HepG2 (cell line): ENCODE measurements at regions not wholly inside any gene's neighbourhood (a gene's known extent, or its start where the extent isn't known, plus 50 kb on each side); places are given as distances from the start of the nearest gene placed in this dataset.

Source experiments
- BORCS8-MEF2B ChIP-seq: sonication (generic); formaldehyde crosslinking; IDR thresholded peaks from 2 replicates; pipeline ENCODE4 v1.8.0; 2022; ENCODE audit warnings: mild to moderate bottlenecking, missing genetic modification reagents
- MTA3 ChIP-seq: sonication (generic); formaldehyde crosslinking; IDR thresholded peaks from 2 replicates; pipeline ENCODE4 v1.4.0; 2020; ENCODE audit warnings: missing genetic modification reagents
- NR3C1 ChIP-seq: sonication (generic); formaldehyde crosslinking; IDR thresholded peaks from 2 replicates; pipeline ENCODE4 v1.4.0; 2020; ENCODE audit warnings: missing genetic modification reagents
- POLR2G ChIP-seq: fragments of 200-400 bp; formaldehyde crosslinking; IDR thresholded peaks from 2 replicates; pipeline ENCODE4 v1.6.1; 2018; ENCODE audit warnings: mild to moderate bottlenecking, low read depth, low read length, moderate library complexity
- SMYD3 ChIP-seq: sonication (generic); formaldehyde crosslinking; IDR thresholded peaks from 2 replicates; pipeline ENCODE4 v1.8.1; 2023; ENCODE audit warnings: mild to moderate bottlenecking, missing genetic modification reagents
- ZNF484 ChIP-seq: sonication (generic); formaldehyde crosslinking; IDR thresholded peaks from 2 replicates; pipeline ENCODE4 v1.5.1; 2020; ENCODE audit warnings: mild to moderate bottlenecking, low read depth, missing genetic modification reagents, borderline replicate concordance
- ZNF749 ChIP-seq: sonication (generic); formaldehyde crosslinking; IDR thresholded peaks from 2 replicates; pipeline ENCODE4 v1.8.0; 2022; ENCODE audit warnings: mild to moderate bottlenecking, missing genetic modification reagents, moderate library complexity, borderline replicate concordance
- ZZZ3 ChIP-seq: sonication (generic); formaldehyde crosslinking; IDR thresholded peaks from 2 replicates; pipeline ENCODE4 v1.4.0; 2020; ENCODE audit warnings: missing genetic modification reagents, mild to moderate bottlenecking, borderline replicate concordance
- TF ChIP-seq, protein P1 (sequence below): sonication (generic); formaldehyde crosslinking; IDR thresholded peaks from 2 replicates; pipeline ENCODE4 v1.4.0; 2020; ENCODE audit warnings: missing genetic modification reagents, borderline replicate concordance
- TF ChIP-seq, protein P2 (sequence below): sonication (generic); formaldehyde crosslinking; IDR thresholded peaks from 2 replicates; pipeline ENCODE4 v1.4.0; 2020; ENCODE audit warnings: missing genetic modification reagents
- TF ChIP-seq, protein P3 (sequence below): sonication (generic); formaldehyde crosslinking; IDR thresholded peaks from 2 replicates; pipeline ENCODE4 v1.8.0; 2022; ENCODE audit warnings: mild to moderate bottlenecking, missing genetic modification reagents, borderline replicate concordance
- TF ChIP-seq, protein P4 (sequence below): sonication (generic); formaldehyde crosslinking; IDR thresholded peaks from 2 replicates; pipeline ENCODE4 v1.5.1; 2020; ENCODE audit warnings: mild to moderate bottlenecking, missing genetic modification reagents
- TF ChIP-seq, protein P5 (sequence below): sonication (generic); formaldehyde crosslinking; conservative IDR thresholded peaks from 2 replicates; pipeline ENCODE4 v1.4.0; 2020; ENCODE audit warnings: missing genetic modification reagents
- TF ChIP-seq, protein P6 (sequence below): sonication (generic); formaldehyde crosslinking; IDR thresholded peaks from 2 replicates; pipeline ENCODE4 v1.5.0; 2020; ENCODE audit warnings: missing genetic modification reagents, mild to moderate bottlenecking, borderline replicate concordance

DNA sequence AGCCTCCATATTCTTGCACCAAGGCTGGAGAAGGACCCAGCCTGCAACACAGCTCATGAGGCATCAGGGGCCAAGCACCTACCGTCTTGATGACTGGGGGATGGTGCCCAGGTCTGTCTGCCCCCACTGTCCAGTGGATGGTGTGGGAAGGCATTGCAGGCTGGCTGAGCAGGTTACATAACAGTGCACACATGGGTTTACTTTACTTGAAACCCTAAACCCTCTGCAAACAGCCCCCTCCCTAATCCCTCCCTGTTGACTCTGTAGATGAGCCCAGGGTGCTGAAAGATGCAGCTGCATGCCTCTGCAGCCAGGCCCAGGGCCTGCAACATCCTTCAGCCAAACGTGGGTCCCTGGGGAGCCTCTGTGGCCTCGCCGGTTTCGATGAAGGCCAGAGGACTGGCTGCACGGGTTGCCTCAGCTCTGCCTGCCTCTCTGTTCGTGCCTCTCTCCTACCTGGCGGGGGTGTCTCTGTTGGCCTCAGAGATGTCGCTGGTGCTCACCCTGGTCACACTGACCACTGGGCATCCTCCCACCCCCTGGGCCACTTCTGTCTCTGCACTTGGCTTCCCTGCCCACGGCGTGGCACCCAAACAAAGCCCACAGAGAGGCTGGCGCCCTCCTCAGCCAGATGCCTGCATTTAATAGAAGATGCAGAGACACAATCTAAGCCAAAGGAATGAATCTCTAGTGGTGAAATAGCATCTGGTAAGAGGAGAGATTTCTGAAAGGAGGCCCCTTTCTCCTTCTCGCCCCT, 95.1 kb downstream of the METRNL start (continued):
- TF ChIP-seq, protein P1, sequence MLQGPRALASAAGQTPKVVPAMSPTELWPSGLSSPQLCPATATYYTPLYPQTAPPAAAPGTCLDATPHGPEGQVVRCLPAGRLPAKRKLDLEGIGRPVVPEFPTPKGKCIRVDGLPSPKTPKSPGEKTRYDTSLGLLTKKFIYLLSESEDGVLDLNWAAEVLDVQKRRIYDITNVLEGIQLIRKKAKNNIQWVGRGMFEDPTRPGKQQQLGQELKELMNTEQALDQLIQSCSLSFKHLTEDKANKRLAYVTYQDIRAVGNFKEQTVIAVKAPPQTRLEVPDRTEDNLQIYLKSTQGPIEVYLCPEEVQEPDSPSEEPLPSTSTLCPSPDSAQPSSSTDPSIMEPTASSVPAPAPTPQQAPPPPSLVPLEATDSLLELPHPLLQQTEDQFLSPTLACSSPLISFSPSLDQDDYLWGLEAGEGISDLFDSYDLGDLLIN (CRISPR knock-in tag), result no peak
- TF ChIP-seq, protein P2, sequence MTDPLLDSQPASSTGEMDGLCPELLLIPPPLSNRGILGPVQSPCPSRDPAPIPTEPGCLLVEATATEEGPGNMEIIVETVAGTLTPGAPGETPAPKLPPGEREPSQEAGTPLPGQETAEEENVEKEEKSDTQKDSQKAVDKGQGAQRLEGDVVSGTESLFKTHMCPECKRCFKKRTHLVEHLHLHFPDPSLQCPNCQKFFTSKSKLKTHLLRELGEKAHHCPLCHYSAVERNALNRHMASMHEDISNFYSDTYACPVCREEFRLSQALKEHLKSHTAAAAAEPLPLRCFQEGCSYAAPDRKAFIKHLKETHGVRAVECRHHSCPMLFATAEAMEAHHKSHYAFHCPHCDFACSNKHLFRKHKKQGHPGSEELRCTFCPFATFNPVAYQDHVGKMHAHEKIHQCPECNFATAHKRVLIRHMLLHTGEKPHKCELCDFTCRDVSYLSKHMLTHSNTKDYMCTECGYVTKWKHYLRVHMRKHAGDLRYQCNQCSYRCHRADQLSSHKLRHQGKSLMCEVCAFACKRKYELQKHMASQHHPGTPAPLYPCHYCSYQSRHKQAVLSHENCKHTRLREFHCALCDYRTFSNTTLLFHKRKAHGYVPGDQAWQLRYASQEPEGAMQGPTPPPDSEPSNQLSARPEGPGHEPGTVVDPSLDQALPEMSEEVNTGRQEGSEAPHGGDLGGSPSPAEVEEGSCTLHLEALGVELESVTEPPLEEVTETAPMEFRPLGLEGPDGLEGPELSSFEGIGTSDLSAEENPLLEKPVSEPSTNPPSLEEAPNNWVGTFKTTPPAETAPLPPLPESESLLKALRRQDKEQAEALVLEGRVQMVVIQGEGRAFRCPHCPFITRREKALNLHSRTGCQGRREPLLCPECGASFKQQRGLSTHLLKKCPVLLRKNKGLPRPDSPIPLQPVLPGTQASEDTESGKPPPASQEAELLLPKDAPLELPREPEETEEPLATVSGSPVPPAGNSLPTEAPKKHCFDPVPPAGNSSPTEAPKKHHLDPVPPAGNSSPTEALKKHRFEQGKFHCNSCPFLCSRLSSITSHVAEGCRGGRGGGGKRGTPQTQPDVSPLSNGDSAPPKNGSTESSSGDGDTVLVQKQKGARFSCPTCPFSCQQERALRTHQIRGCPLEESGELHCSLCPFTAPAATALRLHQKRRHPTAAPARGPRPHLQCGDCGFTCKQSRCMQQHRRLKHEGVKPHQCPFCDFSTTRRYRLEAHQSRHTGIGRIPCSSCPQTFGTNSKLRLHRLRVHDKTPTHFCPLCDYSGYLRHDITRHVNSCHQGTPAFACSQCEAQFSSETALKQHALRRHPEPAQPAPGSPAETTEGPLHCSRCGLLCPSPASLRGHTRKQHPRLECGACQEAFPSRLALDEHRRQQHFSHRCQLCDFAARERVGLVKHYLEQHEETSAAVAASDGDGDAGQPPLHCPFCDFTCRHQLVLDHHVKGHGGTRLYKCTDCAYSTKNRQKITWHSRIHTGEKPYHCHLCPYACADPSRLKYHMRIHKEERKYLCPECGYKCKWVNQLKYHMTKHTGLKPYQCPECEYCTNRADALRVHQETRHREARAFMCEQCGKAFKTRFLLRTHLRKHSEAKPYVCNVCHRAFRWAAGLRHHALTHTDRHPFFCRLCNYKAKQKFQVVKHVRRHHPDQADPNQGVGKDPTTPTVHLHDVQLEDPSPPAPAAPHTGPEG, result no peak
- TF ChIP-seq POLR2G (no peak), ZNF749 (CRISPR knock-in tag) (peak; percentile 80; the same call in 1 of the 2 replicates), MTA3 (CRISPR knock-in tag) (no peak), ZNF484 (CRISPR knock-in tag) (no peak), ZZZ3 (no peak), BORCS8-MEF2B (CRISPR knock-in tag) (peak; percentile 87), SMYD3 (CRISPR knock-in tag) (no peak), NR3C1 (CRISPR knock-in tag) (no peak)
- TF ChIP-seq, protein P3, sequence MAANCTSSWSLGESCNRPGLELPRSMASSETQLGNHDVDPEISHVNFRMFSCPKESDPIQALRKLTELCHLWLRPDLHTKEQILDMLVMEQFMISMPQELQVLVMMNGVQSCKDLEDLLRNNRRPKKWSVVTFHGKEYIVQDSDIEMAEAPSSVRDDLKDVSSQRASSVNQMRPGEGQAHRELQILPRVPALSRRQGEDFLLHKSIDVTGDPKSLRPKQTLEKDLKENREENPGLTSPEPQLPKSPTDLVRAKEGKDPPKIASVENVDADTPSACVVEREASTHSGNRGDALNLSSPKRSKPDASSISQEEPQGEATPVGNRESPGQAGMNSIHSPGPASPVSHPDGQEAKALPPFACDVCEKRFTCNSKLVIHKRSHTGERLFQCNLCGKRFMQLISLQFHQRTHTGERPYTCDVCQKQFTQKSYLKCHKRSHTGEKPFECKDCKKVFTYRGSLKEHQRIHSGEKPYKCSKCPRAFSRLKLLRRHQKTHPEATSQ, result no peak
- TF ChIP-seq, protein P4, sequence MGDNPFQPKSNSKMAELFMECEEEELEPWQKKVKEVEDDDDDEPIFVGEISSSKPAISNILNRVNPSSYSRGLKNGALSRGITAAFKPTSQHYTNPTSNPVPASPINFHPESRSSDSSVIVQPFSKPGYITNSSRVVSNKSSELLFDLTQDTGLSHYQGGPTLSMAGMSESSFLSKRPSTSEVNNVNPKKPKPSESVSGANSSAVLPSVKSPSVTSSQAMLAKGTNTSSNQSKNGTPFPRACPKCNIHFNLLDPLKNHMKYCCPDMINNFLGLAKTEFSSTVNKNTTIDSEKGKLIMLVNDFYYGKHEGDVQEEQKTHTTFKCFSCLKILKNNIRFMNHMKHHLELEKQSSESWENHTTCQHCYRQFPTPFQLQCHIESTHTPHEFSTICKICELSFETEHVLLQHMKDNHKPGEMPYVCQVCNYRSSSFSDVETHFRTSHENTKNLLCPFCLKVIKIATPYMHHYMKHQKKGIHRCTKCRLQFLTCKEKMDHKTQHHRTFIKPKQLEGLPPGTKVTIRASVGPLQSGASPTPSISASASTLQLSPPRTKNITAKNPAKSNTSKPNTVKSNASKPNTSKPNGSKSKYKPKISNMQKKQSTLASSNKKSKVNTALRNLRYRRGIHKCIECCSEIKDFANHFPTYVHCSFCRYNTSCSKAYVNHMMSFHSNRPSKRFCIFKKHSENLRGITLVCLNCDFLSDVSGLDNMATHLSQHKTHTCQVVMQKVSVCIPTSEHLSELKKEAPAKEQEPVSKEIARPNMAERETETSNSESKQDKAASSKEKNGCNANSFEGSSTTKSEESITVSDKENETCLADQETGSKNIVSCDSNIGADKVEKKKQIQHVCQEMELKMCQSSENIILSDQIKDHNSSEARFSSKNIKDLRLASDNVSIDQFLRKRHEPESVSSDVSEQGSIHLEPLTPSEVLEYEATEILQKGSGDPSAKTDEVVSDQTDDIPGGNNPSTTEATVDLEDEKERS (CRISPR knock-in tag), result no peak
- TF ChIP-seq, protein P5, sequence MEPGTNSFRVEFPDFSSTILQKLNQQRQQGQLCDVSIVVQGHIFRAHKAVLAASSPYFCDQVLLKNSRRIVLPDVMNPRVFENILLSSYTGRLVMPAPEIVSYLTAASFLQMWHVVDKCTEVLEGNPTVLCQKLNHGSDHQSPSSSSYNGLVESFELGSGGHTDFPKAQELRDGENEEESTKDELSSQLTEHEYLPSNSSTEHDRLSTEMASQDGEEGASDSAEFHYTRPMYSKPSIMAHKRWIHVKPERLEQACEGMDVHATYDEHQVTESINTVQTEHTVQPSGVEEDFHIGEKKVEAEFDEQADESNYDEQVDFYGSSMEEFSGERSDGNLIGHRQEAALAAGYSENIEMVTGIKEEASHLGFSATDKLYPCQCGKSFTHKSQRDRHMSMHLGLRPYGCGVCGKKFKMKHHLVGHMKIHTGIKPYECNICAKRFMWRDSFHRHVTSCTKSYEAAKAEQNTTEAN, result peak; percentile 83; the same call in 1 of the 2 replicates
- TF ChIP-seq, protein P6, sequence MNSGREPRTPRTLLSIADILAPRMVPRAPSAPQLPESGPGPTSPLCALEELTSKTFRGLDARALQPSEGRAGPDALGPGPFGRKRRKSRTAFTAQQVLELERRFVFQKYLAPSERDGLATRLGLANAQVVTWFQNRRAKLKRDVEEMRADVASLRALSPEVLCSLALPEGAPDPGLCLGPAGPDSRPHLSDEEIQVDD (CRISPR knock-in tag), result 0 out of 2 replicates have a peak, but pooled peaks have one; percentile 16
